ENCODE measurements at regions not wholly inside any gene's neighbourhood (a gene's known extent, or its start where the extent isn't known, plus 50 kb on each side); places are given as distances from the start of the nearest gene placed in this dataset.
A peak's percentile ranks its signal among the peaks of the same experiment; 100 is the strongest.

GRCh38 chr5:58077416-58077815 is 382.5 kb downstream of the PLK2 start:
- Histone ChIP-seq H3K4me1 (peaks cover 0 to 9% (median 3%) of the 10 kb centered on the region in 6 donors), H3K9me3 (no peaks in the 10 kb centered on the region), H3K36me3 (no peaks in the 10 kb centered on the region), H3K4me3 (no peak overlapping the region), H3K27me3 (replicated peaks in 1 of 7) (no peaks in the 10 kb centered on the region), H3K27ac (peak overlapping the region in 7 of 8 donors; percentile 0 to 64 (median 45))
- TF ChIP-seq POLR2A (IDR thresholded peaks at IDR 0.05) (no peak), CTCF (IDR thresholded peaks at IDR 0.05 in 8 of 11, conservative IDR thresholded peaks at IDR 0.05 in 3 of 11) (no peak), POLR2AphosphoS5 (IDR thresholded peaks at IDR 0.05) (no peak)
- intact Hi-C loops (cut with DNase I; ENCODE audit: low total_unique reads) = no loop called here
- no peak for DNase-seq
- 61 to 77% (median 73%) methylated on average over 3 of the region's 3 CpGs for WGBS, 5 donors

- TF ChIP-seq POLR2A (IDR thresholded peaks at IDR 0.05) = no peak
- no peak for TF ChIP-seq CTCF (IDR thresholded peaks at IDR 0.05 in 8 of 11, conservative IDR thresholded peaks at IDR 0.05 in 3 of 11)
- peak in 1 of 3 donors; percentile 50 for TF ChIP-seq POLR2AphosphoS5 (IDR thresholded peaks at IDR 0.05)
- no peak for DNase-seq
- 60 to 79% (median 71%) methylated on average over 7 of the region's 7 CpGs for WGBS, 5 donors
- no peak overlapping the region for H3K4me3 ChIP-seq
- no peaks in the 10 kb centered on the region for H3K9me3 ChIP-seq
- H3K27me3 ChIP-seq (replicated peaks in 1 of 7) = no peaks in the 10 kb centered on the region
- H3K27ac ChIP-seq = peak overlapping the region; percentile 30 to 64 (median 47)
- peaks cover 0 to 9% (median 3%) of the 10 kb centered on the region in 6 donors for H3K4me1 ChIP-seq
- H3K36me3 ChIP-seq = no peaks in the 10 kb centered on the region
- intact Hi-C loops (cut with DNase I; ENCODE audit: low total_unique reads) = no loop called here
Observed at GRCh38 chr5:58076483-58077257, 383.2 kb downstream of the PLK2 start.

GRCh38 chr5:58075907-58076306 is 384.0 kb downstream of the PLK2 start:
- Histone ChIP-seq H3K36me3 (no peaks in the 10 kb centered on the region), H3K4me1 (peaks cover 0 to 9% (median 3%) of the 10 kb centered on the region in 6 donors), H3K27me3 (replicated peaks in 1 of 7) (no peaks in the 10 kb centered on the region), H3K9me3 (no peaks in the 10 kb centered on the region), H3K4me3 (no peak overlapping the region), H3K27ac (peak overlapping the region in 7 of 8 donors; percentile 43 to 64 (median 45))
- no peak for DNase-seq
- TF ChIP-seq POLR2A (IDR thresholded peaks at IDR 0.05) (no peak), CTCF (IDR thresholded peaks at IDR 0.05 in 8 of 11, conservative IDR thresholded peaks at IDR 0.05 in 3 of 11) (no peak), POLR2AphosphoS5 (IDR thresholded peaks at IDR 0.05) (no peak)
- intact Hi-C loops (cut with DNase I; ENCODE audit: low total_unique reads) = no loop called here
- 65 to 92% (median 82%) methylated on average over 3 of the region's 3 CpGs for WGBS, 5 donors

- H3K9me3 ChIP-seq = no peaks in the 10 kb centered on the region
- peaks cover 0 to 9% (median 3%) of the 10 kb centered on the region in 6 donors for H3K4me1 ChIP-seq
- peak overlapping the region in 1 of 8 donors; percentile 64 for H3K27ac ChIP-seq
- H3K4me3 ChIP-seq = no peak overlapping the region
- no peak for DNase-seq
- intact Hi-C loops (cut with DNase I; ENCODE audit: low total_unique reads) = no loop called here
- 61 to 75% (median 65%) methylated on average over 7 of the region's 7 CpGs for WGBS, 5 donors
- no peaks in the 10 kb centered on the region for H3K36me3 ChIP-seq
- H3K27me3 ChIP-seq (replicated peaks in 1 of 7) = no peaks in the 10 kb centered on the region
- TF ChIP-seq POLR2A (IDR thresholded peaks at IDR 0.05) = no peak
- TF ChIP-seq POLR2AphosphoS5 (IDR thresholded peaks at IDR 0.05) = no peak
Observed at GRCh38 chr5:58074717-58075116, 385.2 kb downstream of the PLK2 start.

Data from spleen (tissue), 11 donors.